ENCODE measurements at regions not wholly inside any gene's neighbourhood (a gene's known extent, or its start where the extent isn't known, plus 50 kb on each side); places are given as distances from the start of the nearest gene placed in this dataset.

GRCh38 chr1:79762461-79762860, 755.9 kb upstream of the ADGRL4 start:
- Histone ChIP-seq H3K4me3 (ENCODE audit: low read depth, low read length) (no peak overlapping the region), H3K36me3 (ENCODE audit: control insufficient read depth, insufficient read depth, low read length) (no peaks in the 10 kb centered on the region), H3K9me3 (ENCODE audit: control insufficient read depth, insufficient read depth, low read length) (no peaks in the 10 kb centered on the region), H3K9ac (ENCODE audit: low read depth, low read length) (no peak overlapping the region), H3K4me1 (ENCODE audit: control insufficient read depth, insufficient read depth, low read length) (no peaks in the 10 kb centered on the region), H3K27me3 (ENCODE audit: control insufficient read depth, insufficient read depth, low read length) (no peaks in the 10 kb centered on the region)

GRCh38 chr1:79760531-79760930, 754.0 kb upstream of the ADGRL4 start:
- Histone ChIP-seq H3K4me1 (ENCODE audit: control insufficient read depth, insufficient read depth, low read length) (no peaks in the 10 kb centered on the region), H3K9ac (ENCODE audit: low read depth, low read length) (no peak overlapping the region), H3K36me3 (ENCODE audit: control insufficient read depth, insufficient read depth, low read length) (no peaks in the 10 kb centered on the region), H3K9me3 (ENCODE audit: control insufficient read depth, insufficient read depth, low read length) (no peaks in the 10 kb centered on the region), H3K4me3 (ENCODE audit: low read depth, low read length) (no peak overlapping the region), H3K27me3 (ENCODE audit: control insufficient read depth, insufficient read depth, low read length) (no peaks in the 10 kb centered on the region)

- H3K36me3 ChIP-seq (ENCODE audit: control insufficient read depth, insufficient read depth, low read length): no peaks in the 10 kb centered on the region
Measured at GRCh38 chr1:79749607-79750006, 743.1 kb upstream of the ADGRL4 start.

GRCh38 chr1:79745929-79746328, 739.4 kb upstream of the ADGRL4 start:
- Histone ChIP-seq H3K4me3 (ENCODE audit: low read depth, low read length) (no peak overlapping the region), H3K9me3 (ENCODE audit: control insufficient read depth, insufficient read depth, low read length) (no peaks in the 10 kb centered on the region), H3K27me3 (ENCODE audit: control insufficient read depth, insufficient read depth, low read length) (no peaks in the 10 kb centered on the region), H3K9ac (ENCODE audit: low read depth, low read length) (no peak overlapping the region), H3K36me3 (ENCODE audit: control insufficient read depth, insufficient read depth, low read length) (no peaks in the 10 kb centered on the region), H3K4me1 (ENCODE audit: control insufficient read depth, insufficient read depth, low read length) (no peaks in the 10 kb centered on the region)

More at GRCh38 chr1:79749607-79750006, 743.1 kb upstream of the ADGRL4 start:
- no peak overlapping the region for H3K4me3 ChIP-seq (ENCODE audit: low read depth, low read length)
- no peak overlapping the region for H3K9ac ChIP-seq (ENCODE audit: low read depth, low read length)
- no peaks in the 10 kb centered on the region for H3K27me3 ChIP-seq (ENCODE audit: control insufficient read depth, insufficient read depth, low read length)
- H3K9me3 ChIP-seq (ENCODE audit: control insufficient read depth, insufficient read depth, low read length): no peaks in the 10 kb centered on the region
- H3K4me1 ChIP-seq (ENCODE audit: control insufficient read depth, insufficient read depth, low read length): no peaks in the 10 kb centered on the region

GRCh38 chr1:79744746-79745145, 738.2 kb upstream of the ADGRL4 start:
- Histone ChIP-seq H3K4me3 (ENCODE audit: low read depth, low read length) (no peak overlapping the region), H3K36me3 (ENCODE audit: control insufficient read depth, insufficient read depth, low read length) (no peaks in the 10 kb centered on the region), H3K9ac (ENCODE audit: low read depth, low read length) (no peak overlapping the region), H3K9me3 (ENCODE audit: control insufficient read depth, insufficient read depth, low read length) (no peaks in the 10 kb centered on the region), H3K4me1 (ENCODE audit: control insufficient read depth, insufficient read depth, low read length) (no peaks in the 10 kb centered on the region), H3K27me3 (ENCODE audit: control insufficient read depth, insufficient read depth, low read length) (no peaks in the 10 kb centered on the region)

GRCh38 chr1:79741720-79742421, 735.3 kb upstream of the ADGRL4 start:
- Histone ChIP-seq H3K4me1 (ENCODE audit: control insufficient read depth, insufficient read depth, low read length) (no peaks in the 10 kb centered on the region), H3K27me3 (ENCODE audit: control insufficient read depth, insufficient read depth, low read length) (no peaks in the 10 kb centered on the region), H3K36me3 (ENCODE audit: control insufficient read depth, insufficient read depth, low read length) (no peaks in the 10 kb centered on the region), H3K9ac (ENCODE audit: low read depth, low read length) (no peak overlapping the region), H3K9me3 (ENCODE audit: control insufficient read depth, insufficient read depth, low read length) (no peaks in the 10 kb centered on the region), H3K4me3 (ENCODE audit: low read depth, low read length) (no peak overlapping the region)

GRCh38 chr1:79738101-79738500, 731.6 kb upstream of the ADGRL4 start:
- no peaks in the 10 kb centered on the region for H3K27me3 ChIP-seq (ENCODE audit: control insufficient read depth, insufficient read depth, low read length)
- no peaks in the 10 kb centered on the region for H3K36me3 ChIP-seq (ENCODE audit: control insufficient read depth, insufficient read depth, low read length)
- H3K9ac ChIP-seq (ENCODE audit: low read depth, low read length): no peak overlapping the region
- no peaks in the 10 kb centered on the region for H3K4me1 ChIP-seq (ENCODE audit: control insufficient read depth, insufficient read depth, low read length)
- H3K9me3 ChIP-seq (ENCODE audit: control insufficient read depth, insufficient read depth, low read length): no peaks in the 10 kb centered on the region
- no peak overlapping the region for H3K4me3 ChIP-seq (ENCODE audit: low read depth, low read length)

- Histone ChIP-seq H3K9me3 (ENCODE audit: control insufficient read depth, insufficient read depth, low read length) (no peaks in the 10 kb centered on the region), H3K27me3 (ENCODE audit: control insufficient read depth, insufficient read depth, low read length) (no peaks in the 10 kb centered on the region)
Measured at GRCh38 chr1:79737193-79737592, 730.7 kb upstream of the ADGRL4 start.

GRCh38 chr1:79732950-79733349, 726.4 kb upstream of the ADGRL4 start:
- Histone ChIP-seq H3K4me3 (ENCODE audit: low read depth, low read length) (no peak overlapping the region), H3K9ac (ENCODE audit: low read depth, low read length) (no peak overlapping the region), H3K9me3 (ENCODE audit: control insufficient read depth, insufficient read depth, low read length) (no peaks in the 10 kb centered on the region), H3K27me3 (ENCODE audit: control insufficient read depth, insufficient read depth, low read length) (no peaks in the 10 kb centered on the region), H3K4me1 (ENCODE audit: control insufficient read depth, insufficient read depth, low read length) (no peaks in the 10 kb centered on the region), H3K36me3 (ENCODE audit: control insufficient read depth, insufficient read depth, low read length) (no peaks in the 10 kb centered on the region)

More at GRCh38 chr1:79737193-79737592, 730.7 kb upstream of the ADGRL4 start:
- Histone ChIP-seq H3K4me1 (ENCODE audit: control insufficient read depth, insufficient read depth, low read length) (no peaks in the 10 kb centered on the region), H3K4me3 (ENCODE audit: low read depth, low read length) (no peak overlapping the region), H3K9ac (ENCODE audit: low read depth, low read length) (no peak overlapping the region), H3K36me3 (ENCODE audit: control insufficient read depth, insufficient read depth, low read length) (no peaks in the 10 kb centered on the region)

- no peaks in the 10 kb centered on the region for H3K36me3 ChIP-seq (ENCODE audit: control insufficient read depth, insufficient read depth, low read length)
- H3K9me3 ChIP-seq (ENCODE audit: control insufficient read depth, insufficient read depth, low read length): no peaks in the 10 kb centered on the region
- H3K27me3 ChIP-seq (ENCODE audit: control insufficient read depth, insufficient read depth, low read length): no peaks in the 10 kb centered on the region
- peaks cover 8% of the 10 kb centered on the region for H3K4me1 ChIP-seq (ENCODE audit: control insufficient read depth, insufficient read depth, low read length)
- no peak overlapping the region for H3K9ac ChIP-seq (ENCODE audit: low read depth, low read length)
- H3K4me3 ChIP-seq (ENCODE audit: low read depth, low read length): no peak overlapping the region
Measured at GRCh38 chr1:79726911-79727310, 720.4 kb upstream of the ADGRL4 start.

GRCh38 chr1:79726321-79726720, 719.8 kb upstream of the ADGRL4 start:
- Histone ChIP-seq H3K4me3 (ENCODE audit: low read depth, low read length) (no peak overlapping the region), H3K9me3 (ENCODE audit: control insufficient read depth, insufficient read depth, low read length) (no peaks in the 10 kb centered on the region), H3K27me3 (ENCODE audit: control insufficient read depth, insufficient read depth, low read length) (no peaks in the 10 kb centered on the region), H3K9ac (ENCODE audit: low read depth, low read length) (no peak overlapping the region), H3K4me1 (ENCODE audit: control insufficient read depth, insufficient read depth, low read length) (peaks cover 8% of the 10 kb centered on the region), H3K36me3 (ENCODE audit: control insufficient read depth, insufficient read depth, low read length) (no peaks in the 10 kb centered on the region)

GRCh38 chr1:79716447-79716846, 709.9 kb upstream of the ADGRL4 start:
- Histone ChIP-seq H3K4me3 (ENCODE audit: low read depth, low read length) (no peak overlapping the region), H3K4me1 (ENCODE audit: control insufficient read depth, insufficient read depth, low read length) (peaks cover 12% of the 10 kb centered on the region), H3K36me3 (ENCODE audit: control insufficient read depth, insufficient read depth, low read length) (no peaks in the 10 kb centered on the region), H3K27me3 (ENCODE audit: control insufficient read depth, insufficient read depth, low read length) (no peaks in the 10 kb centered on the region), H3K9me3 (ENCODE audit: control insufficient read depth, insufficient read depth, low read length) (no peaks in the 10 kb centered on the region), H3K9ac (ENCODE audit: low read depth, low read length) (no peak overlapping the region)

Data from iPS-15b (cell line).